A673 (cell line): ENCODE measurements at regions not wholly inside any gene's neighbourhood (a gene's known extent, or its start where the extent isn't known, plus 50 kb on each side); places are given as distances from the start of the nearest gene placed in this dataset.

Source experiments
- EZH2 ChIP-seq: fragments of 200-600 bp; sonication (generic); IDR thresholded peaks from 2 replicates; pipeline ENCODE4 v1.6.1; 2017; ENCODE audit warnings: borderline replicate concordance, low read depth, mild to moderate bottlenecking, mixed read lengths, antibody characterized with exemption, low read length; ENCODE audit not compliant: poor library complexity, severe bottlenecking
- TF ChIP-seq, protein P1 (sequence below): fragments of 300-800, 200-600 bp; sonication (generic); conservative IDR thresholded peaks from 2 replicates; pipeline ENCODE4 v1.5.1; 2017; ENCODE audit warnings: low read depth, mild to moderate bottlenecking, antibody characterized with exemption, low read length, moderate library complexity, mixed read lengths

DNA sequence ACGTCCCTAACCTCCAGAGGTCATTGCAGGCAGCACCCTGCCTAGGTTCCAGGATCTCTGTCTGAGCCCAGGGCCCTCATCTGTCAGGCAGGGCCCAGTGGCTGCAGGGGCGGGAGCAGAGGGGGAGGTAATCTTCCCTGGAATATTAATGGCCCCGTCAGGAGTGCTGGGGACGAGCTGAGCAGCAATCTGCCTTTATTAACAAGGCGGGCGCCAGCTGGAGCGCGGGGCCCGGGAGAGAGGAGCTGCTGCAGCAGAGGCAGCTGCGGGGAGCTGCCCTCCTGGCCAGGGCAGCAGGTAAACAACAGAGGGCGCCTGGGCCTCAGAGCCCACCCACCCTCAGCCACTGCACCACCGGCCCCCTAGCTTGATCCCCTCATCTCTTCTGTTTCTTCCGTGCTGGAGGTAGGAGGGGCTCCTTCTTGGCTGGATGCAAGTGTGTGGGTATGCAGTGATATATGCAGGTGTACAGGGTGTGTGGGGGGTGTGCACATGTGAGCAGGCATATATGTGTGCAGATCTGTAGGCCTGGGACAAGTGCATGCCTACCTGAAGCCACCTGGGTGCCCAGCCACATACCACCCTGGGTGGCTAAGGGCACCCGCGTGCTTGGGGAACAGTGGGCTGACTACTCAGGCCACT is 131.8 kb upstream of the MLN start:
- TF ChIP-seq, protein P1, sequence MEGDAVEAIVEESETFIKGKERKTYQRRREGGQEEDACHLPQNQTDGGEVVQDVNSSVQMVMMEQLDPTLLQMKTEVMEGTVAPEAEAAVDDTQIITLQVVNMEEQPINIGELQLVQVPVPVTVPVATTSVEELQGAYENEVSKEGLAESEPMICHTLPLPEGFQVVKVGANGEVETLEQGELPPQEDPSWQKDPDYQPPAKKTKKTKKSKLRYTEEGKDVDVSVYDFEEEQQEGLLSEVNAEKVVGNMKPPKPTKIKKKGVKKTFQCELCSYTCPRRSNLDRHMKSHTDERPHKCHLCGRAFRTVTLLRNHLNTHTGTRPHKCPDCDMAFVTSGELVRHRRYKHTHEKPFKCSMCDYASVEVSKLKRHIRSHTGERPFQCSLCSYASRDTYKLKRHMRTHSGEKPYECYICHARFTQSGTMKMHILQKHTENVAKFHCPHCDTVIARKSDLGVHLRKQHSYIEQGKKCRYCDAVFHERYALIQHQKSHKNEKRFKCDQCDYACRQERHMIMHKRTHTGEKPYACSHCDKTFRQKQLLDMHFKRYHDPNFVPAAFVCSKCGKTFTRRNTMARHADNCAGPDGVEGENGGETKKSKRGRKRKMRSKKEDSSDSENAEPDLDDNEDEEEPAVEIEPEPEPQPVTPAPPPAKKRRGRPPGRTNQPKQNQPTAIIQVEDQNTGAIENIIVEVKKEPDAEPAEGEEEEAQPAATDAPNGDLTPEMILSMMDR: no peak
- no peak for TF ChIP-seq EZH2
